ENCODE measurements at regions not wholly inside any gene's neighbourhood (a gene's known extent, or its start where the extent isn't known, plus 50 kb on each side); places are given as distances from the start of the nearest gene placed in this dataset.

DNA sequence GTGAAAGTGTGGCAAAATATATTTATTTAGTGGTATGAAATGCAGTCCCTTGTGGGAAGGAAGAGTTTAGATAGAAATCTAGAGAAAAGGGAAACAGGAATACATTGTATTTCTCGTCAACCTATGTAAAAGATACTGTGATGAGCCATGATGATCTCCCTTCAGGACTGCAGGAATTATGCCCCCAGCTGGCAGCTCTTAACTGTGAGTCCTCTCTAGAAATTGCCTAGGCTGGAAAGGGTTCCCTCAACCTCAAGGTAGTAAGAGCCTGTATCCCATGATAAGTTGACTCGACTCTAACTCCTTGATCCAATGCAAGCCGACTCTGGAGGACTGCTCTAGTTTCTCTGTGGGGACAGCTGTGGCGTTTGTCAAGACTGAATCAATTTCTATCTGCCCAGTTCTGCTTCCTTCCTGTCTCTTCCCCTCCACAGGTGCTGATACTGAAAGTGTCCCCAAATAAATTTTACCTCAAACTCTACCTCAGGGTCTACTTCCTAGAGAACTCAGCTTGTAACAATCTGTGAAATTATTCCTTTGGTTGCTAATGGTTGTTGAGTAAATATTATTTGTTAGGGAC, 897.3 kb downstream of the METTL15 start:
- H3K4me1 ChIP-seq (ENCODE audit: control insufficient read depth in 1 of 2, insufficient read depth in 2 of 2, low read length in 2 of 2): no peaks in the 10 kb centered on the region
- H3K9ac ChIP-seq (ENCODE audit: low read length): no peak overlapping the region

More for the DNA sequence above, 897.3 kb downstream of the METTL15 start:
- Histone ChIP-seq H2AFZ (ENCODE audit: low read depth, low read length, poor library complexity, severe bottlenecking) (no peak overlapping the region), H3K4me2 (ENCODE audit: low read length) (no peak overlapping the region), H3K9me2 (ENCODE audit: insufficient read depth) (no peaks in the 10 kb centered on the region), H3K36me3 (ENCODE audit: control insufficient read depth in 1 of 2, insufficient read depth in 2 of 2, low read length in 2 of 2) (no peaks in the 10 kb centered on the region), H3K4me3 (replicated peaks in 1 of 2; ENCODE audit: low read depth in 1 of 2, low read length in 2 of 2) (no peak overlapping the region), H3K27me3 (ENCODE audit: insufficient read depth, low read length) (no peaks in the 10 kb centered on the region), H3K9me3 (ENCODE audit: control insufficient read depth in 1 of 2, insufficient read depth in 1 of 2, low read depth in 1 of 2, low read length in 2 of 2) (no peaks in the 10 kb centered on the region), H4K20me1 (ENCODE audit: insufficient read depth) (no peaks in the 10 kb centered on the region), H3K79me2 (ENCODE audit: insufficient read depth, low read length) (no peaks in the 10 kb centered on the region), H3K27ac (ENCODE audit: low read depth, low read length) (no peak overlapping the region)
- POLR2A ChIA-PET: no interaction called here
- CTCF ChIA-PET: no interaction called here
- TF ChIP-seq SIN3A (IDR thresholded peaks at IDR 0.05; ENCODE audit: low read depth) (no peak), POLR2A (IDR thresholded peaks at IDR 0.05; ENCODE audit: borderline replicate concordance, extremely low read depth, insufficient read depth, insufficient read length) (no peak), CTCF (IDR thresholded peaks at IDR 0.05 in 2 of 3, conservative IDR thresholded peaks at IDR 0.05 in 1 of 3; ENCODE audit: borderline replicate concordance in 1 of 3, insufficient read depth in 1 of 3, low read depth in 2 of 3, low read length in 2 of 3) (peak in 2 of 3 experiments; percentile 24; a peak in 2 of 6 replicates), ZNF274 (IDR thresholded peaks at IDR 0.05; ENCODE audit: low read depth, low read length) (no peak), SRF (IDR thresholded peaks at IDR 0.05; ENCODE audit: low read depth) (no peak), FOSL1 (IDR thresholded peaks at IDR 0.05; ENCODE audit: low read depth) (no peak), SP1 (IDR thresholded peaks at IDR 0.05; ENCODE audit: low read depth) (no peak), EGR1 (IDR thresholded peaks at IDR 0.05; ENCODE audit: low read depth) (no peak), RAD21 (IDR thresholded peaks at IDR 0.05; ENCODE audit: low read depth) (peak; percentile 40; the same call in 1 of the 2 replicates), YY1 (IDR thresholded peaks at IDR 0.05; ENCODE audit: extremely low read depth, insufficient replicate concordance, low read depth, low read length) (no peak)
- RAD21 ChIA-PET (ENCODE audit: low non-redundant PET in 1 of 2, low total read pairs in 2 of 2, uncharacterized antibody in 2 of 2, unreplicated experiment in 2 of 2): no interaction called here
- intact Hi-C loops (cut with micrococcal nuclease): no loop called here
- ATAC-seq (peak; percentile 68), DNase-seq (ENCODE audit: low read depth, low spot score) (no peak)
- no TSS peak for BruUV-seq (replicated peaks)
